GM08714 (cell line): ENCODE measurements at regions not wholly inside any gene's neighbourhood (a gene's known extent, or its start where the extent isn't known, plus 50 kb on each side); places are given as distances from the start of the nearest gene placed in this dataset.
A peak's percentile ranks its signal among the peaks of the same experiment; 100 is the strongest.
"Not testable (repeated sequence)": the region's sequence is repeated elsewhere in the genome, so short reads cannot be mapped to it uniquely, and the experiment has no call there.

Source experiments
- H3K4me3 ChIP-seq: fragments of 200-500 bp; sonication (Bioruptor generic); 2 replicates; pipeline ENCODE4 v1.5.1; 2014; ENCODE audit warnings: mild to moderate bottlenecking, low read length, inconsistent platforms
- ZNF274 ChIP-seq: IDR thresholded peaks from 2 replicates; pipeline ENCODE4 v1.6.1; 2012; ENCODE audit warnings: mild to moderate bottlenecking, low read depth, low read length

DNA sequence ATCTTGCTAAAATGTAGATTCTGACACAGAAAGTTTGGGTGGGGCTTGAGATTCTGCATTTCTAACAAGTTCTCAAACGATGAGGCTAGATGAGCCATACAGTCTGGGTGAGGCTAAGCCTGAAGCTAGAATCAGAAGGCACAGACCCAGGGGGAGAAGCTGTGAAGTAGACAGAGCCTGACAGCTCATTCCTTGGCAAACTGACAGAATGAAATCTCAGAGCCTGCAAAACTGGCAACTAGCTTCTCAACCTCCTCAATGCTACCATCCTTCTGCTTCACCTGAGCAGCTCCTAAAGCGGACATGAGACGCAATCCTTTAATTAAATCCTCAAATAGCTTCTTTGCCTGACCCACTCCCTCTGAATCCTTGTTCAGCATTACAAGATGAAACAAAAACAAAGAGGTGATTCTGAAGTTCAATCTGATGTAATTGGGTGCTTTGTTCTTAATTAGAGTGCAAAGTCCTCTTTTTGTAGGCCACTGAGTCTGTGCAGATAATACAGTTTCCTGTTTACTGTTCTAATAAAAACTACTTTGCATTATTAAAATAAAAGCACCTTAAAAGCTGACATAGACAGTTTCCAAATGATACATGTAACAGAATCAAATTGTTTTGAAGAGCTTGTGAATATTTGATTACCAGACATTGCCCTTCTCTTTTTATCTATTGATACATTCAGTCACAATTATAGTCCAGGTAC is 71.0 kb upstream of the BMP2K start:
- TF ChIP-seq ZNF274, result no peak
- no peak overlapping the region for H3K4me3 ChIP-seq

DNA sequence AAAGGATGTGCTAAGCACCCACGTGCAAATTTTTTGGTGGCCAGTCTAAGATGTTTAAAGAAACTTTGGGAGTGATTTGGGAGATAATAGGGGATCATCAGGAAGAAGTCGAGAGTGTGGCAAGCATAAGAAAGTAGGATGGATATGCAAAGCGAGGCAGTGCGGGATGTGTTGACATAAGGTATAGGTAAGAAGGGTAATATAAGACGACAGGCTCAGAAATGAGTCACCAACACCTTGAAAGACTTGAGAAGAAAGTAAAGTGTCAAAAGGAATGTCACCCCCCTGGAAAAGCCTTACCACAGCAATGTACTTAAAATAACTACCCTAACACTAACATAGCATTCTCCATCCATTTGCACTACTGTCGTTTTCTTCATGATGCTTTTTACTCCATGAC is 69.8 kb upstream of the BMP2K start:
- no peak for TF ChIP-seq ZNF274
- no peak overlapping the region for H3K4me3 ChIP-seq

DNA sequence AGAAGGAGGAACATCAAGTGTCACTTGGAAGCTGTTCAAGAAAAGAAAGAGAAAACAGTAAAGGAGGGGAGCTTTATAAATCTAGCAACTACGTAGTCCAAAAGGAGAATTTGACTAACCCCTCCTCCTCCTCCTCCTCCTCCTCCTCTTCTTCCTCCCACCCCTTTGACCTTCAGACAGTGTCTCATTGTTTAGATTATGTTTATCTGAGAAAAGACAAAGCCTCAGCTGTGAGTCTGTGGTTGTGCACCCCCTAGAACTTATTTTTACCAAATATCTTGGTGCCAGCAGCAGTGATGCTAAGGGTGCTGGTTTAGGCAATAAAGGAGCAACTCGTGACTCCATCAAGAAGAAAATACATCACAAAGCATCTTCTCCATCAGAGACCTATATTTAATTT is 68.9 kb upstream of the BMP2K start:
- TF ChIP-seq ZNF274, result no peak
- no peak overlapping the region for H3K4me3 ChIP-seq

DNA sequence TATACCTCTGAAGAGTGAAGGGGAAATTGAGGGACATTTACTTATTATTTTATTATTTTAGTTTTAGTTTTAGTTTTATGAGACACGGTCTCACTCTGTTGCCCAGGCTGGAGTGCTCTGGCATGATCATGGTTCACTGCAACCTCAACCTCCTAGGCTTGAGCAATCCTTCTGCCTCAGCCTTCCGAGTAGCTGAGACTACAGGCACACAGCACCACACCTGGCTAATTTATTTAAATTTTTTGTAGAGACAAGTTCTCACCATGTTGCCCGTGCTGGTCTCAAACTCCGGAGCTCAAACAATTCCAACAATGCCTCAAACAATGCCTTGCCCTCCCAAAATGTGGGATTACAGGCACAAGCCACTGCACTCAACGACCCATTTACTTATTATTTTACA is 68.4 kb upstream of the BMP2K start:
- no peak for TF ChIP-seq ZNF274
- no peak overlapping the region for H3K4me3 ChIP-seq

DNA sequence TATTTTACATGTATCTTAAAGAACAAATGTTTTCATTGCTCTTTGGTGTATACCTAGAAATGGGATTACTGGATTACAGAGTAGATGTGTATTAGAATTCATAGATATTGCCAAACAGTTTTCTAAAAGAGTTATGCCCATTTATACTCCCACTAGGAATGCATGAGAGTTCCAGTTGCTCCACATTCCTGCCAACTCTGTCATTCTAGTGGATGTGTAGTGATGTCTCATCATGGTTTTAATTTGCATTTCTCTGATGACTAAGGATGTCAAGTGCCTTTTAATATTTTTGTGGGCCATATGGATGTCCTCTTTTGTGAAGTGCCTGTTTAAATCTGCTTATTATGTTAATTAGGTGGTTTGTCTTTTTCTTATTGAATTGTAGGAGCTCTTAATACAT is 65.6 kb upstream of the BMP2K start:
- TF ChIP-seq ZNF274, result no peak
- no peak overlapping the region for H3K4me3 ChIP-seq

DNA sequence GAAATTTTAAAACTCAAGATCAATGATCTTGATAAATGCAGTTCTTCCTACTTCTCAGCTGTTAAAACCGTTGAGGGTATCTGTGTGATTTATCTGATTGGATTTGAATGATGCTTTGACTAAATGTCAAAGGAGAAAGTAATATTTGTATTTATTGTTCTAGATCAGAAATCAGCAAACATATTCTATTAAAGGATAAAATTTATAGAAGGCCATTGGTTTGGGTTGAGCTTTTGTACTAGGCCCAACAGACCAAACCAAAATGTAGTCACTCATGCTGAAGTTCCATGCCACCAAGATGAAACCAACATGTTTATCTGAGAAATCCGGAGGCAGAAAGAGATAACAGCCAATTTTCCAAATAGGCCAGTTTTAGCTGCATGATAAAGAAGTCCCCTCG is 64.5 kb upstream of the BMP2K start:
- no peak overlapping the region for H3K4me3 ChIP-seq
- no peak for TF ChIP-seq ZNF274

DNA sequence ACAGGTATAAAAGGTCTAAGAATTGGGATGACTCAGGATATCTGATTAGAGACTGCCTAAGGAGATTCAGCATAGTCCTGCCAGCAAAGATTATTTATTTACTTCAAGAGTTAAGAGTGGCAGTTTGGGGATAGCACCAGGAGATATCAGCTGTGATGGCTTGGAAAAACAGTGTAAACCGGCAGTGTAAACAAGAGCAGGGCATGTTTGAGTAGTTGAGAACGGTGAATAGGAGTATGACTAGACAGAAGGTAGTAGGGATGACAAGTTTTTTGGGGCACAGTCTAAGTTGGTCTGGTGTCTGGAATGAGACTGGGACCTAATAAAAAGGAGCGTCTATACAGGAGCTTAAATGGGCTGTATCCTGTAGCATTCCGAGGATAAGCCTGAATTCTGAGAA is 61.6 kb upstream of the BMP2K start:
- H3K4me3 ChIP-seq, result not testable (repeated sequence)

DNA sequence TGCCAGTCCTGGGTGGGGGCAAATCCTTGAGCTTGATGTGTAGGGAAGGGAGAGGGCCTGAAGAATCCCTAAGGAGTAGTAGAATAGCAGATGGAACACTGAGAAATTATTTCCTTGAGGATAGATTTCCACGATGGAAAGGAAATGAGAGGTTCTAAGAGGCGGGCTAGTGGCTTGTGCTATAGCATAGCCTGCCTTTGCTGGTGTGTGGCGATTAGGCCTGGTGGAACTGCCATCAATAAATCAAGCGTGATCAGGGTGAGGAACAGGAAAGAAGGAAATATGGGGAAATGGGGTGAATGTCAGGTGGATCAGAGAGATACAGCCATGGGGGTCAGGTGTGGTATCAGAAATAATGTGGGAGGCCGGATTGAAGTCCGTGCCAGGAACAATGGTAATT is 60.8 kb upstream of the BMP2K start:
- H3K4me3 ChIP-seq, result not testable (repeated sequence)

DNA sequence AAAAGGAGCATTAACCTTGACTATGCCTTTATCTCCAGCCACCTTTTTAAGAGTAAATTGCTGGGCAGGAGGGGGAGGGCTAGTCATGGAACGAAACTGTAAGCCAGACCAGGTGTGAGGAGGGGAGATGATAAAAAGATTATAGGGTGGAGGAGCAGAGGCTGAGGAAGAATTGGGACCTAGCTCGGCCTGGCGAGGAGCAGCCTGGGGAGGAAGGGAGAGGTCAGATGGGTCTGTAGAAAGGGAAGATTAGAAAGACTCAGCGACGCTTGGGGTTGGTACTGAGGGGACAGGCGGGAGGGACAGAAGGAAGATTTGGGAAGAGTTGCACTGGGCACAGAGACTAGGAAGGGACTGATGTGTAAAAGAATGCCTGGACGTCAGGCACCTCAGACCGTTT is 58.4 kb upstream of the BMP2K start:
- H3K4me3 ChIP-seq, result not testable (repeated sequence)

DNA sequence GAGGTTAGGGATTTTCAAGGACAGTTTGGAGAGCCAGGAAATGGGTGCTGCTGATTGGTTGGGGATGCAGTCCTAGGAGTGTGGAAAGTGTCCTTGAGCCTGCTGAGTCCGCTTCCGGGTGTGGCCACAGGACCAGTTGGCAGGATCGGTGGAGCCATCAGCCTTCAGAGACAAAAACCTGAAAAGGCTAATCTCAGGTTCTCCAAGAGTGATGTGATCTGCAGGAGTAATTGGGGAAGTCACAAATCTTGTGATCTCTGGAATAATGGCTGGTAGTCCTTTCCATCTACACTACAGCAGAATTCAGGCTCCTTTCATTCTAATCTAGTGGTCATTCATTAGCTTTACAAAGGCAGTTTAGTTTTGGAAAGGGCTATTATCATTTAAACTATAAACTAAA is 55.9 kb upstream of the BMP2K start:
- no peak overlapping the region for H3K4me3 ChIP-seq

DNA sequence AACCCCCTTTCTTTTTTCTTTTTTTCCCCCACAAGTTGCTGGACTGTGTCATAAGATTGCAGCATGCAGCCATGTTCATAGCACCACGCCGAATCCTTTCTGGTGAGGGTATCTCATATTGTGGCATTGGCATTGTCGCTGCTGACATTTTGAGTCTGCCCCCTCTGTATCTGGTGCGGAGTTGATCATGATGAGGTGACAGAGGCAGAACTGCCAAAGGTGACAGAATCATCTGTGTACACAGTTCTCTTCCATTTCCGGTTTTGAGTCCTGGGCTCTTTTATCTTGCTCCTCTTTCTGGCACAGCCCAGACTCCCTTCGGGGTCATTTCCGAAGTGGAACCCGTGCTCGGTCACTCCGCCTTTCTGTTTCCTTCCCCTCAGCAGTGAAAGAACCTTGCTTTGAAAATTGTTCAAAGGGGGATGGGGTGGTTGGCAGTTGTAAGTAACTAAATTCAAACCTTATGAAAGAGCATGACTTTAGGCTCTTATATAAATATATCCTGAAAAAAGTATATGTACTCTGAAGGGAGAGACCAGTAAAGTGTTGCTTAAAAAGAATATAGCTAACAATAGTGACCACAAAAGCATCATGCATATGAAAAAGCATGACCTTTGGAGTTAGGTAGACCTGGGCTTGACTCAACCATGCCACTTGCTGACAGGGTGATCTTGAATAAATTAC is 55.0 kb upstream of the BMP2K start:
- TF ChIP-seq ZNF274, result no peak
- peak overlapping the region; percentile 27; the same call in 1 of the 2 replicates for H3K4me3 ChIP-seq

More for the DNA sequence above, 55.9 kb upstream of the BMP2K start:
- no peak for TF ChIP-seq ZNF274

DNA sequence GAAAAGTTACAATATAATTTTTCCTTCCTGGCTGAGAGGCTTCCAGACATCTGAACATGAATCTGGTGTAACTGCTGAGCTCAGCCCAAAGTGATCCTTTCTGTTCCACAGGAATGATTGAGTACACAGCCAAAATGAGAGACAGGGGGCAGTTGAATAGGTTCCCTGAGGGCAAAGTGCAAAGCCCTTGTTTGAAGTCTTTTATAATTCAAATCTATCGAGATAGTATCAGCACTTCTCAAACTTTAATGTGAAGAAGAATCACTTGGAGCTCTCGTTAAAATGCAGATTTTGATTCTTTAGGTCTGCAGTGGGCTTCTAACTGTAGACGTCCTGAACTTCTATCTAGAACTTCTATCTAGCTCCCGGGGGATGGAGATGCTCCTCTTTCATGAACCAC is 54.4 kb upstream of the BMP2K start:
- TF ChIP-seq ZNF274, result no peak
- no peak overlapping the region for H3K4me3 ChIP-seq

DNA sequence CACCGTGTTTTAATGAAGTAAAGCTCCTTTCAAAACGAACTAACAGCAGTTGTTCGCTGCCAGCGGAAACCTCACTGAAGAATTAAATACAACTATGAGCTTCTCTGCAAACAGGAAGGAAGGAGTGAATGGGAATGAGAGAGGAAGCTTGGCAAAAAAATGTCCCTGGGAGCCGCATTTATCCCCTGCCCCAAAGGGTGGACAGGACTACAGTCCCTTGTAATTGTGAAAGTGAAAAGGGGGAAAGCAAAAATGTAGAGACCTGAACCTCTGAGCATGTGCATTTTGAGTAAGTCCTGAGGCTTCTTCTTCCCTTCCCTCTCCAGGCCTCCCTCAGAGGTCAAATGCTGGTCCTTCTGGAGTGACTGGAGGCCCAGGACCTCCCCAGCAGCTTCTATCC is 53.8 kb upstream of the BMP2K start:
- no peak for TF ChIP-seq ZNF274
- no peak overlapping the region for H3K4me3 ChIP-seq

DNA sequence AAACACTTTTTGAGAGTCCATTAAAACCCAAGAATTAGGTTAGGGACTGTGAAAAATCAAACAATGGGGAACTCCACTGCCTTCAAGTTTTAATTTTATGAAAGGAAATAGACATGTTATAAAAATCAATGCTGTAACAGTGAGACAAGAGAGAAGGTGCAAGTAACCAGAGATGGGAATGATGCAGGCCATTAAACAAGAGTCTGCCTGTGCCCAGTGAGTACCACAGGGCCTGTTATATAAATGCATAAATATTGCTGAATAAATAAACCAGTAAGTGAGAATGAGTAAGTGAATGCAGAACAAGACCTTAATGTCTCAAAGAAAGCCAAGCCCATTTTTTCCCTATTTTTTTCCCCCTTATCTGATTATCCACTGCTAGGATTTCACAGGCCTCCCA is 53.3 kb upstream of the BMP2K start:
- TF ChIP-seq ZNF274, result no peak
- H3K4me3 ChIP-seq, result no peak overlapping the region
